Spleen (tissue), 7 donors: ENCODE measurements at regions not wholly inside any gene's neighbourhood (a gene's known extent, or its start where the extent isn't known, plus 50 kb on each side); places are given as distances from the start of the nearest gene placed in this dataset.

ENCODE experiments used
- POLR2A ChIP-seq, 3 donors: fragments of 450-650 bp; IDR thresholded peaks; one replicate each; pipeline ENCODE4 v1.5.1; 2017; ENCODE audit warnings: antibody characterized with exemption in 3 of 3, mild to moderate bottlenecking in 1 of 3
- TF ChIP-seq, protein P1 (sequence below), 11 experiments: fragments of 200-600 bp in 7 of 11; fragments of 450-650 bp in 4 of 11; sonication (generic) in 4 of 11; IDR thresholded peaks in 8 of 11; conservative IDR thresholded peaks in 3 of 11; 1 replicate in 7 of 11; 2 replicates in 4 of 11; pipeline versions ENCODE4 v1.4.0 to v1.8.0; 2016 to 2021; ENCODE audit warnings: antibody characterized with exemption in 11 of 11, inconsistent platforms in 4 of 11, mild to moderate bottlenecking in 1 of 11
- donor health status: DM: no; HTN: no; CAD: no; lungs with moderate emphysema.
- donor health status: DM: no; HTN: no; CAD: no.
- donor health status: DM: no; HTN: no; CAD: no.

DNA sequence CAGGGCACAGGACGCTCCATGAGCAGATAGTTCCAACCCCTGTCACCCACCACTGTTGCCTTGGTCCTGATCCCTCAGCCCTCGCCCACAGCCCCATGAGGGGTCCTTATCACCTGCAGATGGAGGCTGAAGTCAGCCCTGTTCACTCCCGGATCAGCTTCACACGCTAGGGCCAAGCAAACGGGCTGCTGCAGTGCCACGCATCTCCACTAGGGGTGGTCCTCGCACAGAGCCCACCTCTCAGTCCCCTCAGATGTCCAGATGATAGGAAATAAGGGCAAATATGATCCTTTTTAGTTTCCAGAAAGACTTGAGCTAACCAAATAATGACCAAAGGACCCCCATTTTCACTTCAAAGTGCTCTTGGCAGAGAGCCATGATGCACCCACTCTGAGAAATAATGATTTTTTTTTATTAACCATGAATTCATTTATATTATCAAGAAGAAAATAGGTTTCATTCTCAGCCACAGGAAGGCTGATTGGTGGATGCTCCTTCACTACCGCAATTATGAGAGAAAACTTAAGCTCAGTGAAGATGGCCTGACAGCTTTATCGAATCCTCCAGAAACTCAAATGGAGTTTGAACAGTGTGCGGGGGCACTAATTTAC, 71.9 kb upstream of the KLHL29 start:
- TF ChIP-seq, protein P1, sequence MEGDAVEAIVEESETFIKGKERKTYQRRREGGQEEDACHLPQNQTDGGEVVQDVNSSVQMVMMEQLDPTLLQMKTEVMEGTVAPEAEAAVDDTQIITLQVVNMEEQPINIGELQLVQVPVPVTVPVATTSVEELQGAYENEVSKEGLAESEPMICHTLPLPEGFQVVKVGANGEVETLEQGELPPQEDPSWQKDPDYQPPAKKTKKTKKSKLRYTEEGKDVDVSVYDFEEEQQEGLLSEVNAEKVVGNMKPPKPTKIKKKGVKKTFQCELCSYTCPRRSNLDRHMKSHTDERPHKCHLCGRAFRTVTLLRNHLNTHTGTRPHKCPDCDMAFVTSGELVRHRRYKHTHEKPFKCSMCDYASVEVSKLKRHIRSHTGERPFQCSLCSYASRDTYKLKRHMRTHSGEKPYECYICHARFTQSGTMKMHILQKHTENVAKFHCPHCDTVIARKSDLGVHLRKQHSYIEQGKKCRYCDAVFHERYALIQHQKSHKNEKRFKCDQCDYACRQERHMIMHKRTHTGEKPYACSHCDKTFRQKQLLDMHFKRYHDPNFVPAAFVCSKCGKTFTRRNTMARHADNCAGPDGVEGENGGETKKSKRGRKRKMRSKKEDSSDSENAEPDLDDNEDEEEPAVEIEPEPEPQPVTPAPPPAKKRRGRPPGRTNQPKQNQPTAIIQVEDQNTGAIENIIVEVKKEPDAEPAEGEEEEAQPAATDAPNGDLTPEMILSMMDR (IDR thresholded peaks at IDR 0.05 in 8 of 11, conservative IDR thresholded peaks at IDR 0.05 in 3 of 11), result peak in 6 of 11 experiments; percentile 17 to 53 (median 42)
- TF ChIP-seq POLR2A (IDR thresholded peaks at IDR 0.05), result no peak
